SK-N-SH (cell line): ENCODE measurements at regions not wholly inside any gene's neighbourhood (a gene's known extent, or its start where the extent isn't known, plus 50 kb on each side); places are given as distances from the start of the nearest gene placed in this dataset.

Source experiments
- ELF1 ChIP-seq: IDR thresholded peaks from 2 replicates; pipeline ENCODE4 v1.4.0; 2012
- JUND ChIP-seq: IDR thresholded peaks from 2 replicates; pipeline ENCODE4 v1.4.0; 2012
- NRF1 ChIP-seq: IDR thresholded peaks from 2 replicates; pipeline ENCODE4 v1.6.1; 2012; ENCODE audit warnings: low read depth, mild to moderate bottlenecking, low read length
- POLR2AphosphoS5 ChIP-seq: IDR thresholded peaks from 2 replicates; pipeline ENCODE4 v1.6.1; 2012; ENCODE audit warnings: low read depth, low read length
- RAD21 ChIP-seq: IDR thresholded peaks from 2 replicates; pipeline ENCODE4 v1.6.1; 2012; ENCODE audit warnings: mild to moderate bottlenecking, low read length
- RFX5 ChIP-seq: IDR thresholded peaks from 2 replicates; pipeline ENCODE4 v1.6.1; 2012; ENCODE audit warnings: mild to moderate bottlenecking, improper control_type of control experiment, low read length
- RXRA ChIP-seq: IDR thresholded peaks from 2 replicates; pipeline ENCODE4 v1.4.0; 2012; ENCODE audit warnings: low read depth, mild to moderate bottlenecking, borderline replicate concordance
- SMC3 ChIP-seq: IDR thresholded peaks from 2 replicates; pipeline ENCODE4 v1.6.1; 2012; ENCODE audit warnings: low read depth, low read length, improper control_type of control experiment
- TAF1 ChIP-seq: IDR thresholded peaks from 2 replicates; pipeline ENCODE4 v1.6.1; 2012; ENCODE audit warnings: low read depth, mild to moderate bottlenecking, low read length, moderate library complexity, borderline replicate concordance
- TEAD4 ChIP-seq: IDR thresholded peaks from 2 replicates; pipeline ENCODE4 v1.4.0; 2012; ENCODE audit warnings: mild to moderate bottlenecking, borderline replicate concordance; ENCODE audit not compliant: insufficient read depth
- TF ChIP-seq, protein P1 (sequence below): IDR thresholded peaks from 2 replicates; pipeline ENCODE4 v1.4.0; 2012; ENCODE audit warnings: low read depth
- TF ChIP-seq, protein P2 (sequence below): fragments of 200-600 bp; sonication (generic); IDR thresholded peaks from 2 replicates; pipeline ENCODE4 v1.6.1; 2017; ENCODE audit warnings: antibody characterized with exemption, mild to moderate bottlenecking, moderate library complexity
- TF ChIP-seq, protein P3 (sequence below): IDR thresholded peaks from 2 replicates; pipeline ENCODE4 v1.4.0; 2012; ENCODE audit warnings: low read depth, borderline replicate concordance
- TF ChIP-seq, protein P4 (sequence below): IDR thresholded peaks from 2 replicates; pipeline ENCODE4 v1.6.1; 2012; ENCODE audit warnings: mild to moderate bottlenecking, low read depth, low read length, moderate library complexity

DNA sequence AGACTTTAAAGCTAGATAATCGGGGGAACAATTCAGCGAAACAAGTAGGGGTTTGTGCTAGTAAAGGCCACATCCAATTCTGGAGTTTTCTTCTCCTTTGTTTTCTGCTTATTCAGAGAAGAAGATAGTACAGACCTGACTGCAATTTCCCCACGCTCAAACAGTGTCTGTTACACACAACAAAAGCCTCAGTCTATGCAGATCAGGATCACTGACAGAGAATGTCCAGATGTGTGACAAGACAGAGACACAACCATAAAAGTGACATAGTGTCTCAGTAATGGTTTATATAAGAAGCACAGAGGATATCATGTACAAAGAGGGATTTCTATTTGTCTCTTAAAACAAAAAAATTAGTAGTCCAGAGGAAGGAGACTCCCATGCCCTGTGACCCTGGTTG lies 70.7 kb upstream of the GTF3A start:
- TF ChIP-seq NRF1 (no peak), RXRA (no peak), JUND (no peak), RAD21 (no peak), TAF1 (no peak), SMC3 (no peak), POLR2AphosphoS5 (no peak), RFX5 (no peak), TEAD4 (no peak), ELF1 (no peak)
- TF ChIP-seq, protein P1, sequence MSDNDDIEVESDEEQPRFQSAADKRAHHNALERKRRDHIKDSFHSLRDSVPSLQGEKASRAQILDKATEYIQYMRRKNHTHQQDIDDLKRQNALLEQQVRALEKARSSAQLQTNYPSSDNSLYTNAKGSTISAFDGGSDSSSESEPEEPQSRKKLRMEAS: no peak
- TF ChIP-seq, protein P2, sequence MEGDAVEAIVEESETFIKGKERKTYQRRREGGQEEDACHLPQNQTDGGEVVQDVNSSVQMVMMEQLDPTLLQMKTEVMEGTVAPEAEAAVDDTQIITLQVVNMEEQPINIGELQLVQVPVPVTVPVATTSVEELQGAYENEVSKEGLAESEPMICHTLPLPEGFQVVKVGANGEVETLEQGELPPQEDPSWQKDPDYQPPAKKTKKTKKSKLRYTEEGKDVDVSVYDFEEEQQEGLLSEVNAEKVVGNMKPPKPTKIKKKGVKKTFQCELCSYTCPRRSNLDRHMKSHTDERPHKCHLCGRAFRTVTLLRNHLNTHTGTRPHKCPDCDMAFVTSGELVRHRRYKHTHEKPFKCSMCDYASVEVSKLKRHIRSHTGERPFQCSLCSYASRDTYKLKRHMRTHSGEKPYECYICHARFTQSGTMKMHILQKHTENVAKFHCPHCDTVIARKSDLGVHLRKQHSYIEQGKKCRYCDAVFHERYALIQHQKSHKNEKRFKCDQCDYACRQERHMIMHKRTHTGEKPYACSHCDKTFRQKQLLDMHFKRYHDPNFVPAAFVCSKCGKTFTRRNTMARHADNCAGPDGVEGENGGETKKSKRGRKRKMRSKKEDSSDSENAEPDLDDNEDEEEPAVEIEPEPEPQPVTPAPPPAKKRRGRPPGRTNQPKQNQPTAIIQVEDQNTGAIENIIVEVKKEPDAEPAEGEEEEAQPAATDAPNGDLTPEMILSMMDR: no peak
- TF ChIP-seq, protein P3, sequence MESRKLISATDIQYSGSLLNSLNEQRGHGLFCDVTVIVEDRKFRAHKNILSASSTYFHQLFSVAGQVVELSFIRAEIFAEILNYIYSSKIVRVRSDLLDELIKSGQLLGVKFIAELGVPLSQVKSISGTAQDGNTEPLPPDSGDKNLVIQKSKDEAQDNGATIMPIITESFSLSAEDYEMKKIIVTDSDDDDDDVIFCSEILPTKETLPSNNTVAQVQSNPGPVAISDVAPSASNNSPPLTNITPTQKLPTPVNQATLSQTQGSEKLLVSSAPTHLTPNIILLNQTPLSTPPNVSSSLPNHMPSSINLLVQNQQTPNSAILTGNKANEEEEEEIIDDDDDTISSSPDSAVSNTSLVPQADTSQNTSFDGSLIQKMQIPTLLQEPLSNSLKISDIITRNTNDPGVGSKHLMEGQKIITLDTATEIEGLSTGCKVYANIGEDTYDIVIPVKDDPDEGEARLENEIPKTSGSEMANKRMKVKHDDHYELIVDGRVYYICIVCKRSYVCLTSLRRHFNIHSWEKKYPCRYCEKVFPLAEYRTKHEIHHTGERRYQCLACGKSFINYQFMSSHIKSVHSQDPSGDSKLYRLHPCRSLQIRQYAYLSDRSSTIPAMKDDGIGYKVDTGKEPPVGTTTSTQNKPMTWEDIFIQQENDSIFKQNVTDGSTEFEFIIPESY: no peak
- TF ChIP-seq, protein P4, sequence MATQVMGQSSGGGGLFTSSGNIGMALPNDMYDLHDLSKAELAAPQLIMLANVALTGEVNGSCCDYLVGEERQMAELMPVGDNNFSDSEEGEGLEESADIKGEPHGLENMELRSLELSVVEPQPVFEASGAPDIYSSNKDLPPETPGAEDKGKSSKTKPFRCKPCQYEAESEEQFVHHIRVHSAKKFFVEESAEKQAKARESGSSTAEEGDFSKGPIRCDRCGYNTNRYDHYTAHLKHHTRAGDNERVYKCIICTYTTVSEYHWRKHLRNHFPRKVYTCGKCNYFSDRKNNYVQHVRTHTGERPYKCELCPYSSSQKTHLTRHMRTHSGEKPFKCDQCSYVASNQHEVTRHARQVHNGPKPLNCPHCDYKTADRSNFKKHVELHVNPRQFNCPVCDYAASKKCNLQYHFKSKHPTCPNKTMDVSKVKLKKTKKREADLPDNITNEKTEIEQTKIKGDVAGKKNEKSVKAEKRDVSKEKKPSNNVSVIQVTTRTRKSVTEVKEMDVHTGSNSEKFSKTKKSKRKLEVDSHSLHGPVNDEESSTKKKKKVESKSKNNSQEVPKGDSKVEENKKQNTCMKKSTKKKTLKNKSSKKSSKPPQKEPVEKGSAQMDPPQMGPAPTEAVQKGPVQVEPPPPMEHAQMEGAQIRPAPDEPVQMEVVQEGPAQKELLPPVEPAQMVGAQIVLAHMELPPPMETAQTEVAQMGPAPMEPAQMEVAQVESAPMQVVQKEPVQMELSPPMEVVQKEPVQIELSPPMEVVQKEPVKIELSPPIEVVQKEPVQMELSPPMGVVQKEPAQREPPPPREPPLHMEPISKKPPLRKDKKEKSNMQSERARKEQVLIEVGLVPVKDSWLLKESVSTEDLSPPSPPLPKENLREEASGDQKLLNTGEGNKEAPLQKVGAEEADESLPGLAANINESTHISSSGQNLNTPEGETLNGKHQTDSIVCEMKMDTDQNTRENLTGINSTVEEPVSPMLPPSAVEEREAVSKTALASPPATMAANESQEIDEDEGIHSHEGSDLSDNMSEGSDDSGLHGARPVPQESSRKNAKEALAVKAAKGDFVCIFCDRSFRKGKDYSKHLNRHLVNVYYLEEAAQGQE: no peak
